ENCODE measurements at regions not wholly inside any gene's neighbourhood (a gene's known extent, or its start where the extent isn't known, plus 50 kb on each side); places are given as distances from the start of the nearest gene placed in this dataset.

- intact Hi-C loops (cut with DNase I, micrococcal nuclease): no loop called here
- H3K36me3 ChIP-seq (ENCODE audit: low read depth): no peaks in the 10 kb centered on the region
- H3K9me3 ChIP-seq: no peaks in the 10 kb centered on the region
- no peak for TF ChIP-seq CTCF (IDR thresholded peaks at IDR 0.05)
- ATAC-seq: no peak
- no peak overlapping the region for H3K4me3 ChIP-seq
- no peaks in the 10 kb centered on the region for H3K4me1 ChIP-seq (ENCODE audit: low read depth)
- DNase-seq: no peak
Observed at GRCh38 chr1:216997831-216998230, 274.6 kb upstream of the ESRRG start.

- H3K4me3 ChIP-seq: no peak overlapping the region
- DNase-seq (no peak), ATAC-seq (no peak)
- intact Hi-C loops (cut with DNase I, micrococcal nuclease): no loop called here
- TF ChIP-seq CTCF (IDR thresholded peaks at IDR 0.05): no peak
- H3K36me3 ChIP-seq (ENCODE audit: low read depth): no peaks in the 10 kb centered on the region
- no peaks in the 10 kb centered on the region for H3K9me3 ChIP-seq
- no peaks in the 10 kb centered on the region for H3K4me1 ChIP-seq (ENCODE audit: low read depth)
Observed at GRCh38 chr1:216997069-216997468, 273.8 kb upstream of the ESRRG start.

- Histone ChIP-seq H3K36me3 (ENCODE audit: low read depth) (no peaks in the 10 kb centered on the region), H3K4me1 (ENCODE audit: low read depth) (no peaks in the 10 kb centered on the region), H3K4me3 (no peak overlapping the region), H3K9me3 (no peaks in the 10 kb centered on the region)
- no peak for TF ChIP-seq CTCF (IDR thresholded peaks at IDR 0.05)
- no peak for ATAC-seq
- no peak for DNase-seq
- intact Hi-C loops (cut with DNase I, micrococcal nuclease): no loop called here
Observed at GRCh38 chr1:216984536-216984935, 261.3 kb upstream of the ESRRG start.

- no peak for TF ChIP-seq CTCF (IDR thresholded peaks at IDR 0.05)
- intact Hi-C loops (cut with DNase I, micrococcal nuclease): no loop called here
Observed at GRCh38 chr1:216983823-216984222, 260.6 kb upstream of the ESRRG start.

GRCh38 chr1:216961516-216961915, 238.3 kb upstream of the ESRRG start:
- no peak for TF ChIP-seq CTCF (IDR thresholded peaks at IDR 0.05)
- DNase-seq (no peak), ATAC-seq (no peak)
- intact Hi-C loops (cut with DNase I, micrococcal nuclease): no loop called here
- H3K4me3 ChIP-seq: no peak overlapping the region
- no peaks in the 10 kb centered on the region for H3K36me3 ChIP-seq (ENCODE audit: low read depth)
- H3K4me1 ChIP-seq (ENCODE audit: low read depth): no peaks in the 10 kb centered on the region
- no peaks in the 10 kb centered on the region for H3K9me3 ChIP-seq

More at GRCh38 chr1:216983823-216984222, 260.6 kb upstream of the ESRRG start:
- ATAC-seq: no peak
- H3K9me3 ChIP-seq: no peaks in the 10 kb centered on the region
- no peaks in the 10 kb centered on the region for H3K4me1 ChIP-seq (ENCODE audit: low read depth)
- no peak overlapping the region for H3K4me3 ChIP-seq
- no peak for DNase-seq
- no peaks in the 10 kb centered on the region for H3K36me3 ChIP-seq (ENCODE audit: low read depth)

- ATAC-seq: no peak
- H3K36me3 ChIP-seq (ENCODE audit: low read depth): no peaks in the 10 kb centered on the region
Observed at GRCh38 chr1:216960716-216961115, 237.5 kb upstream of the ESRRG start.

More at GRCh38 chr1:216960716-216961115, 237.5 kb upstream of the ESRRG start:
- no peak for TF ChIP-seq CTCF (IDR thresholded peaks at IDR 0.05)
- H3K9me3 ChIP-seq: no peaks in the 10 kb centered on the region
- DNase-seq: no peak
- no peaks in the 10 kb centered on the region for H3K4me1 ChIP-seq (ENCODE audit: low read depth)
- H3K4me3 ChIP-seq: no peak overlapping the region
- intact Hi-C loops (cut with DNase I, micrococcal nuclease): no loop called here

Measured in mucosa of descending colon (tissue), 3 donors.